ENCODE measurements at regions not wholly inside any gene's neighbourhood (a gene's known extent, or its start where the extent isn't known, plus 50 kb on each side); places are given as distances from the start of the nearest gene placed in this dataset.

DNA sequence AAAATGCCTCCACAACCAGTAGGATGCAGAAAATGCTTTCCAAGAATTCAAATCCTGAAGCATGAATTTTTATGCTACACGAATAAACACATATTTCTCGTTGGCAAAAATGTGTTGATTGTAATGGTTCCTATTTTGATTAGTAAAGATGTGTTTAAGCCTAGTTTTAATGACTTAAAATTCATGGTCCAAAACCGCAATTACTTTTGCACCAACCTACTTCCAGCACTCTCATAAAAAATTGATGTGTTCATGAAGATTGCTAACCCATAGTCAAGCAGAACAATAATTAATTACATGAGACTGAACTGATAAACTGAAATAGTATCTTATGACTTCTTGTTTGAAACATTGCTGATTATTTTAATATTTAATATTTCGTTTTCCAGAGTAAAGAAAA is 828.8 kb downstream of the CCSER2 start:
- Histone ChIP-seq H3K27me3 (no peaks in the 10 kb centered on the region), H3K36me3 (no peaks in the 10 kb centered on the region), H3K4me1 (no peaks in the 10 kb centered on the region), H3K4me3 (no peak overlapping the region), H3K9me3 (no peaks in the 10 kb centered on the region), H3K27ac (no peak overlapping the region)
- intact Hi-C loops (cut with DNase I), result no loop called here
- no peak for TF ChIP-seq CTCF (IDR thresholded peaks at IDR 0.05)
- no peak for TF ChIP-seq POLR2A (IDR thresholded peaks at IDR 0.05)
- 64 to 66% methylated on average over 4 of the region's 4 CpGs for WGBS, 2 donors
- no peak for DNase-seq

- no peaks in the 10 kb centered on the region for H3K27me3 ChIP-seq
- TF ChIP-seq CTCF (IDR thresholded peaks at IDR 0.05) (no peak), POLR2A (IDR thresholded peaks at IDR 0.05) (no peak)
- WGBS, 2 donors, result 48% methylated on average over 6 of the region's 6 CpGs
- H3K4me3 ChIP-seq, result no peak overlapping the region
- no peak overlapping the region for H3K27ac ChIP-seq
- DNase-seq, result no peak
- no peaks in the 10 kb centered on the region for H3K9me3 ChIP-seq
- no peaks in the 10 kb centered on the region for H3K4me1 ChIP-seq
- no peaks in the 10 kb centered on the region for H3K36me3 ChIP-seq
- intact Hi-C loops (cut with DNase I), result no loop called here
Observed at GRCh38 chr10:85168243-85168642, 839.9 kb downstream of the CCSER2 start.

GRCh38 chr10:85170026-85170425 is 841.6 kb downstream of the CCSER2 start:
- DNase-seq, result no peak
- Histone ChIP-seq H3K27me3 (no peaks in the 10 kb centered on the region), H3K4me1 (no peaks in the 10 kb centered on the region), H3K36me3 (no peaks in the 10 kb centered on the region), H3K27ac (no peak overlapping the region), H3K9me3 (no peaks in the 10 kb centered on the region), H3K4me3 (no peak overlapping the region)
- TF ChIP-seq CTCF (IDR thresholded peaks at IDR 0.05) (no peak), POLR2A (IDR thresholded peaks at IDR 0.05) (no peak)
- intact Hi-C loops (cut with DNase I), result no loop called here
- WGBS, 2 donors, result 50 to 58% methylated on average over 1 of the region's 1 CpG

DNA sequence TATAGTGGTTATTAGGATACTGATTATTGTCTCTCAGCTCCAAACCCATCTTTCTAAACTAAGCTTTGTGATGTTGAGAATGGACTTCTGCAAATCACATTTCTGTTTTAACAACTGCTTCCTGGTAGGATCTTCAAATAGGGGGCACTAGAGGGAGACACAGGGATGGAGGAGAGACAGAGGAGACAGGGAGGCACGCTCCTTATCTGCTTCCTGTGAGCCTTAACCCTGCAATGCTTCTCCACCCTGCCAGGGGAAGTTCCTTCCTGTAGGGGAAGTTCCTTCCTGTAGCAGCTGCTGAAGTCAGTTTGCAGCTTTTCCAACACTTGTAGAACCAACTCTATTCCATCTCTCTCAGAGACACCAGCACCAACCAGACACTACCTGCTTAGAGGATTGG is 847.2 kb downstream of the CCSER2 start:
- Histone ChIP-seq H3K4me3 (no peak overlapping the region), H3K9me3 (no peaks in the 10 kb centered on the region), H3K4me1 (no peaks in the 10 kb centered on the region), H3K36me3 (no peaks in the 10 kb centered on the region), H3K27ac (no peak overlapping the region), H3K27me3 (no peaks in the 10 kb centered on the region)
- TF ChIP-seq CTCF (IDR thresholded peaks at IDR 0.05) (no peak), POLR2A (IDR thresholded peaks at IDR 0.05) (no peak)
- intact Hi-C loops (cut with DNase I), result no loop called here
- no peak for DNase-seq
- 14 to 33% methylated on average over 1 of the region's 1 CpG for WGBS, 2 donors

- WGBS, 2 donors, result 84 to 92% methylated on average over 2 of the region's 2 CpGs
Observed at GRCh38 chr10:85177767-85178166, 849.4 kb downstream of the CCSER2 start.

More at GRCh38 chr10:85177767-85178166, 849.4 kb downstream of the CCSER2 start:
- no peaks in the 10 kb centered on the region for H3K4me1 ChIP-seq
- no peaks in the 10 kb centered on the region for H3K36me3 ChIP-seq
- no peaks in the 10 kb centered on the region for H3K27me3 ChIP-seq
- intact Hi-C loops (cut with DNase I), result no loop called here
- no peaks in the 10 kb centered on the region for H3K9me3 ChIP-seq
- no peak for DNase-seq
- no peak overlapping the region for H3K27ac ChIP-seq
- H3K4me3 ChIP-seq, result no peak overlapping the region
- TF ChIP-seq CTCF (IDR thresholded peaks at IDR 0.05), result no peak
- no peak for TF ChIP-seq POLR2A (IDR thresholded peaks at IDR 0.05)
